Adrenal gland (tissue), 5 donors: ENCODE measurements at regions not wholly inside any gene's neighbourhood (a gene's known extent, or its start where the extent isn't known, plus 50 kb on each side); places are given as distances from the start of the nearest gene placed in this dataset.

ENCODE experiments used
- CTCF ChIP-seq, 6 experiments: fragments of 450-650 bp in 4 of 6; fragments of 200-600 bp in 2 of 6; sonication (generic) in 1 of 6; IDR thresholded peaks; 1 replicate in 5 of 6; 2 replicates in 1 of 6; pipeline versions ENCODE4 v1.5.1 to v1.8.0; 2016 to 2021; ENCODE audit warnings: antibody characterized with exemption in 6 of 6, mild to moderate bottlenecking in 2 of 6, moderate library complexity in 1 of 6
- POLR2A ChIP-seq, 2 donors: fragments of 450-650 bp; IDR thresholded peaks; one replicate each; pipeline ENCODE4 v1.6.1; 2017; ENCODE audit warnings: antibody characterized with exemption in 2 of 2, mild to moderate bottlenecking in 2 of 2, moderate library complexity in 1 of 2
- donor health status: DM: no; HTN: no; CAD: no.

GRCh38 chr3:151581035-151581434 is 120.2 kb upstream of the IGSF10 start:
- TF ChIP-seq CTCF (IDR thresholded peaks at IDR 0.05) (no peak), POLR2A (IDR thresholded peaks at IDR 0.05) (no peak)
